Omental fat pad (tissue), 3 donors: ENCODE measurements at regions not wholly inside any gene's neighbourhood (a gene's known extent, or its start where the extent isn't known, plus 50 kb on each side); places are given as distances from the start of the nearest gene placed in this dataset.

Experiments used
- ATAC-seq: fragments of 150-250 bp; one replicate; pipeline ENCODE4 v1.9.1; 2016; ENCODE audit warnings: mild to moderate bottlenecking, moderate library complexity; ENCODE audit not compliant: low FRiP score
- DNase-seq: peaks from one replicate; pipeline ENCODE4 v3.0.0-alpha.2; 2019; ENCODE audit warnings: low spot score
- TF ChIP-seq, protein P1 (sequence below), 3 donors: fragments of 450-650 bp; IDR thresholded peaks; one replicate each; pipeline ENCODE4 v1.5.1; 2016 to 2017; ENCODE audit warnings: antibody characterized with exemption in 3 of 3, mild to moderate bottlenecking in 3 of 3, moderate library complexity in 2 of 3

GRCh38 chr2:12267042-12267441, 449.7 kb upstream of the TRIB2 start:
- ATAC-seq (no peak), DNase-seq (no peak)
- TF ChIP-seq, protein P1, sequence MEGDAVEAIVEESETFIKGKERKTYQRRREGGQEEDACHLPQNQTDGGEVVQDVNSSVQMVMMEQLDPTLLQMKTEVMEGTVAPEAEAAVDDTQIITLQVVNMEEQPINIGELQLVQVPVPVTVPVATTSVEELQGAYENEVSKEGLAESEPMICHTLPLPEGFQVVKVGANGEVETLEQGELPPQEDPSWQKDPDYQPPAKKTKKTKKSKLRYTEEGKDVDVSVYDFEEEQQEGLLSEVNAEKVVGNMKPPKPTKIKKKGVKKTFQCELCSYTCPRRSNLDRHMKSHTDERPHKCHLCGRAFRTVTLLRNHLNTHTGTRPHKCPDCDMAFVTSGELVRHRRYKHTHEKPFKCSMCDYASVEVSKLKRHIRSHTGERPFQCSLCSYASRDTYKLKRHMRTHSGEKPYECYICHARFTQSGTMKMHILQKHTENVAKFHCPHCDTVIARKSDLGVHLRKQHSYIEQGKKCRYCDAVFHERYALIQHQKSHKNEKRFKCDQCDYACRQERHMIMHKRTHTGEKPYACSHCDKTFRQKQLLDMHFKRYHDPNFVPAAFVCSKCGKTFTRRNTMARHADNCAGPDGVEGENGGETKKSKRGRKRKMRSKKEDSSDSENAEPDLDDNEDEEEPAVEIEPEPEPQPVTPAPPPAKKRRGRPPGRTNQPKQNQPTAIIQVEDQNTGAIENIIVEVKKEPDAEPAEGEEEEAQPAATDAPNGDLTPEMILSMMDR (IDR thresholded peaks at IDR 0.05) = no peak

- TF ChIP-seq, protein P1 (IDR thresholded peaks at IDR 0.05) = no peak
- DNase-seq (no peak), ATAC-seq (no peak)
Observed at GRCh38 chr2:12269041-12269972, 447.4 kb upstream of the TRIB2 start.

GRCh38 chr2:12270876-12271588, 445.7 kb upstream of the TRIB2 start:
- TF ChIP-seq, protein P1 (IDR thresholded peaks at IDR 0.05) = no peak
- no peak for ATAC-seq
- no peak for DNase-seq

GRCh38 chr2:12271589-12271984, 445.1 kb upstream of the TRIB2 start:
- TF ChIP-seq, protein P1 (IDR thresholded peaks at IDR 0.05) = no peak
- DNase-seq = no peak
- ATAC-seq = no peak

- TF ChIP-seq, protein P1 (IDR thresholded peaks at IDR 0.05) = no peak
- DNase-seq (no peak), ATAC-seq (no peak)
Observed at GRCh38 chr2:12273111-12273510, 443.6 kb upstream of the TRIB2 start.

DNA sequence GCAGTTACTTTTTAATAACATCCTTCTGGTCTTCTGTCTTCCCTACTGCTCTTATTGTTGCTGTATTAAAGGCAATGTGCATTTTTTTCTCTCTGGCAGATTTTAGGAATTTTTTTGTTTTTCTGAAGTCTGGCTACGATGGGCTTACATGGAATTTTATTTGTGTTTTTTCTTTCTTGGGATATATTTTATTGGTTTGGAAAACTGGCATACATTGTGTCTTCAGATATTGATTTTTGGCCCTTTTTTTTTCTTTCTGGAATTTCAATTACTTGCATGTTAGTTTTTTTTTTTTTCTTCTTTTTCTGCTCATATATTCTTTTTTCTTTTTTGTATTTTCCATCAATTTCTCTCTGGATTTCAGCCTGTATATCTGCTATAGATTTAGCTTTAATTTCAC, 442.1 kb upstream of the TRIB2 start:
- no peak for ATAC-seq

More for the DNA sequence above, 442.1 kb upstream of the TRIB2 start:
- TF ChIP-seq, protein P1 (IDR thresholded peaks at IDR 0.05) = no peak
- no peak for DNase-seq
